ENCODE measurements at regions not wholly inside any gene's neighbourhood (a gene's known extent, or its start where the extent isn't known, plus 50 kb on each side); places are given as distances from the start of the nearest gene placed in this dataset.

- TF ChIP-seq CTCF (optimal IDR thresholded peaks at IDR 0.05 in 1 of 3, IDR thresholded peaks at IDR 0.05 in 1 of 3, conservative IDR thresholded peaks at IDR 0.05 in 1 of 3; ENCODE audit: extremely low read depth in 1 of 3, insufficient read depth in 2 of 3, low read length in 3 of 3), result no peak
- TF ChIP-seq EZH2 (IDR thresholded peaks at IDR 0.05; ENCODE audit: low read length), result no peak
Measured at GRCh38 chrX:145563159-145563558, 254.5 kb upstream of the SLITRK2 start.

Data from keratinocyte (primary cell).